Epithelial cell of prostate (primary cell): ENCODE measurements at regions not wholly inside any gene's neighbourhood (a gene's known extent, or its start where the extent isn't known, plus 50 kb on each side); places are given as distances from the start of the nearest gene placed in this dataset.

Experiments used
- DNase-seq: peaks from one replicate; pipeline ENCODE4 v3.0.0-alpha.2; 2011; ENCODE audit warnings: low read depth, low spot score
- H3K27ac ChIP-seq: fragments of 450-650 bp; 2 replicates; pipeline ENCODE4 v1.5.1; 2017; ENCODE audit warnings: mild to moderate bottlenecking

- peak overlapping the region; percentile 45 for H3K27ac ChIP-seq
- no peak for DNase-seq
Measured at GRCh38 chr5:159825551-159826051, 90.7 kb upstream of the ADRA1B start.

GRCh38 chr5:159826351-159827214 is 89.7 kb upstream of the ADRA1B start:
- H3K27ac ChIP-seq: peak overlapping the region; percentile 45
- peak; percentile 71 for DNase-seq

GRCh38 chr5:159827861-159828260 is 88.4 kb upstream of the ADRA1B start:
- DNase-seq: no peak
- H3K27ac ChIP-seq: no peak overlapping the region

GRCh38 chr5:159832073-159832472 is 84.2 kb upstream of the ADRA1B start:
- no peak for DNase-seq
- H3K27ac ChIP-seq: no peak overlapping the region

- H3K27ac ChIP-seq: no peak overlapping the region
- no peak for DNase-seq
Measured at GRCh38 chr5:159833088-159833487, 83.2 kb upstream of the ADRA1B start.

- DNase-seq: no peak
- no peak overlapping the region for H3K27ac ChIP-seq
Measured at GRCh38 chr5:159833846-159834245, 82.4 kb upstream of the ADRA1B start.

- H3K27ac ChIP-seq: no peak overlapping the region
- DNase-seq: no peak
Measured at GRCh38 chr5:159835548-159835947, 80.7 kb upstream of the ADRA1B start.

- no peak for DNase-seq
- H3K27ac ChIP-seq: no peak overlapping the region
Measured at GRCh38 chr5:159836691-159837090, 79.6 kb upstream of the ADRA1B start.

GRCh38 chr5:159837860-159838259 is 78.4 kb upstream of the ADRA1B start:
- peak overlapping the region; percentile 55 for H3K27ac ChIP-seq
- DNase-seq: no peak

GRCh38 chr5:159838551-159839222 is 77.6 kb upstream of the ADRA1B start:
- H3K27ac ChIP-seq: peak overlapping the region; percentile 55
- DNase-seq: peak; percentile 50

GRCh38 chr5:159844267-159845121 is 71.8 kb upstream of the ADRA1B start:
- no peak overlapping the region for H3K27ac ChIP-seq

GRCh38 chr5:159849437-159850083 is 66.7 kb upstream of the ADRA1B start:
- H3K27ac ChIP-seq: peak overlapping the region; percentile 73
- peak; percentile 29 for DNase-seq

More at GRCh38 chr5:159844267-159845121, 71.8 kb upstream of the ADRA1B start:
- DNase-seq: no peak

GRCh38 chr5:159850160-159850559 is 66.1 kb upstream of the ADRA1B start:
- peak overlapping the region; percentile 73 for H3K27ac ChIP-seq
- peak; percentile 60 for DNase-seq

- peak; percentile 14 for DNase-seq
- H3K27ac ChIP-seq: peak overlapping the region; percentile 73
Measured at GRCh38 chr5:159851053-159851452, 65.2 kb upstream of the ADRA1B start.

GRCh38 chr5:159854916-159855315 is 61.4 kb upstream of the ADRA1B start:
- no peak overlapping the region for H3K27ac ChIP-seq
- no peak for DNase-seq

- no peak for DNase-seq
- H3K27ac ChIP-seq: no peak overlapping the region
Measured at GRCh38 chr5:159855476-159856191, 60.6 kb upstream of the ADRA1B start.

- DNase-seq: no peak
- no peak overlapping the region for H3K27ac ChIP-seq
Measured at GRCh38 chr5:159858871-159859270, 57.4 kb upstream of the ADRA1B start.

- DNase-seq: no peak
- no peak overlapping the region for H3K27ac ChIP-seq
Measured at GRCh38 chr5:159861086-159861485, 55.2 kb upstream of the ADRA1B start.
